Fibroblast of lung (primary cell): ENCODE measurements at regions not wholly inside any gene's neighbourhood (a gene's known extent, or its start where the extent isn't known, plus 50 kb on each side); places are given as distances from the start of the nearest gene placed in this dataset.

Experiments
- CTCF ChIP-seq, 2 donors: IDR thresholded peaks in 1 of 2; conservative IDR thresholded peaks in 1 of 2; 1 replicate in 1 of 2; 2 replicates in 1 of 2; pipeline ENCODE4 v1.5.1; 2011 to 2012; ENCODE audit warnings: low read length in 2 of 2, control low read depth in 1 of 2, inconsistent platforms in 1 of 2, low read depth in 1 of 2, mild to moderate bottlenecking in 1 of 2
- EZH2 ChIP-seq: IDR thresholded peaks from 2 replicates; pipeline ENCODE4 v1.5.1; 2012; ENCODE audit warnings: low read length, control low read depth, mild to moderate bottlenecking; ENCODE audit errors: missing control alignments

- TF ChIP-seq CTCF (conservative IDR thresholded peaks at IDR 0.05 in 1 of 2, IDR thresholded peaks at IDR 0.05 in 1 of 2; ENCODE audit: low read depth in 1 of 2, low read length in 2 of 2) = no peak
- no peak for TF ChIP-seq EZH2
Observed at GRCh38 chr2:173764094-173764493, 201.1 kb downstream of the SP3 start.
